Neural cell (in vitro differentiated cells): ENCODE measurements at regions not wholly inside any gene's neighbourhood (a gene's known extent, or its start where the extent isn't known, plus 50 kb on each side); places are given as distances from the start of the nearest gene placed in this dataset.

Source experiments
- H2AFZ ChIP-seq: fragments of 200-600, 300-800 bp; sonication (generic), shearing (Covaris generic); 2 replicates; pipeline ENCODE4 v1.6.0; 2014; ENCODE audit warnings: low read depth, mild to moderate bottlenecking, antibody characterized with exemption, low read length, moderate library complexity
- H3F3A ChIP-seq: fragments of 200-600 bp; shearing (Covaris generic); 2 replicates; pipeline ENCODE4 v1.6.1; 2016; ENCODE audit warnings: mild to moderate bottlenecking, moderate library complexity, mixed read lengths, antibody characterized with exemption, low read length; ENCODE audit not compliant: insufficient read depth, poor library complexity, severe bottlenecking
- H3K27ac ChIP-seq: fragments of 200-600, 300-800 bp; sonication (generic), shearing (Covaris generic); 2 replicates; pipeline ENCODE4 v1.5.1; 2014; ENCODE audit warnings: mild to moderate bottlenecking, low read length, moderate library complexity
- H3K27me3 ChIP-seq: fragments of 300-800, 200-600 bp; sonication (generic), shearing (Covaris generic); 2 replicates; pipeline ENCODE4 v1.6.0; 2014; ENCODE audit warnings: mild to moderate bottlenecking, low read depth, low read length, moderate library complexity; ENCODE audit not compliant: insufficient read depth
- H3K36me3 ChIP-seq: fragments of 300-800, 200-600 bp; sonication (generic), shearing (Covaris generic); 2 replicates; pipeline ENCODE4 v1.5.1; 2014; ENCODE audit warnings: mild to moderate bottlenecking, antibody characterized with exemption, low read length, moderate library complexity; ENCODE audit not compliant: insufficient read depth
- H3K4me2 ChIP-seq: fragments of 300-800, 200-600 bp; sonication (generic), shearing (Covaris generic); 2 replicates; pipeline ENCODE4 v1.6.0; 2014; ENCODE audit warnings: mild to moderate bottlenecking, low read length
- H3K4me3 ChIP-seq: fragments of 300-800, 200-600 bp; sonication (generic), shearing (Covaris generic); 2 replicates; pipeline ENCODE4 v1.5.1; 2014; ENCODE audit warnings: mild to moderate bottlenecking, low read length, moderate library complexity
- H3K79me2 ChIP-seq: fragments of 200-600 bp; shearing (Covaris generic); replicated peaks from 2 replicates; pipeline ENCODE4 v1.6.0; 2014; ENCODE audit warnings: mild to moderate bottlenecking, low read length, moderate library complexity; ENCODE audit not compliant: insufficient read depth
- H3K9ac ChIP-seq: fragments of 300-800, 200-600 bp; sonication (generic), shearing (Covaris generic); 2 replicates; pipeline ENCODE4 v1.6.1; 2016; ENCODE audit warnings: mild to moderate bottlenecking, low read length, mixed read lengths
- H3K9me2 ChIP-seq: fragments of 200-600 bp; shearing (Covaris generic); 2 replicates; pipeline ENCODE4 v1.6.1; 2016; ENCODE audit warnings: mild to moderate bottlenecking, low read length, mixed read lengths; ENCODE audit not compliant: insufficient read depth
- H3K9me3 ChIP-seq: fragments of 200-600, 300-800 bp; sonication (generic), shearing (Covaris generic); 2 replicates; pipeline ENCODE4 v1.6.1; 2016; ENCODE audit warnings: mild to moderate bottlenecking, mixed run types, low read length, moderate library complexity, mixed read lengths
- H4K20me1 ChIP-seq: fragments of 200-600 bp; shearing (Covaris generic); 2 replicates; pipeline ENCODE4 v1.6.1; 2016; ENCODE audit warnings: mild to moderate bottlenecking, mixed run types; ENCODE audit not compliant: insufficient read depth
- EP300 ChIP-seq: fragments of 450-650 bp; conservative IDR thresholded peaks from 2 replicates; pipeline ENCODE4 v1.6.1; 2014; ENCODE audit warnings: antibody characterized with exemption, mild to moderate bottlenecking, moderate library complexity; ENCODE audit not compliant: poor library complexity, severe bottlenecking
- EZH2 ChIP-seq: fragments of 200-600, 300-800 bp; shearing (Covaris generic), sonication (generic); IDR thresholded peaks from 2 replicates; pipeline ENCODE4 v1.6.1; 2014; ENCODE audit warnings: antibody characterized with exemption, low read length, borderline replicate concordance, mild to moderate bottlenecking; ENCODE audit not compliant: insufficient read depth, poor library complexity, severe bottlenecking
- MXI1 ChIP-seq: fragments of 450-650 bp; conservative IDR thresholded peaks from 2 replicates; pipeline ENCODE4 v1.6.1; 2014; ENCODE audit warnings: antibody characterized with exemption, mild to moderate bottlenecking; ENCODE audit not compliant: poor library complexity, severe bottlenecking
- POLR2AphosphoS5 ChIP-seq: IDR thresholded peaks from 2 replicates; pipeline ENCODE4 v1.6.1; 2012
- RAD21 ChIP-seq: fragments of 450-650 bp; conservative IDR thresholded peaks from 2 replicates; pipeline ENCODE4 v1.6.1; 2014; ENCODE audit warnings: antibody characterized with exemption, mild to moderate bottlenecking, moderate library complexity
- SMC3 ChIP-seq: fragments of 450-650 bp; conservative IDR thresholded peaks from 2 replicates; pipeline ENCODE4 v1.6.1; 2014; ENCODE audit warnings: antibody characterized with exemption, mild to moderate bottlenecking, moderate library complexity; ENCODE audit not compliant: poor library complexity
- TAF1 ChIP-seq: IDR thresholded peaks from 2 replicates; pipeline ENCODE4 v1.6.1; 2012; ENCODE audit warnings: low read depth
- TF ChIP-seq, protein P1 (sequence below): fragments of 450-650 bp; IDR thresholded peaks from 2 replicates; pipeline ENCODE4 v1.5.1; 2014; ENCODE audit warnings: antibody characterized with exemption, mild to moderate bottlenecking, moderate library complexity; ENCODE audit not compliant: poor library complexity, severe bottlenecking
- TF ChIP-seq, protein P2 (sequence below): IDR thresholded peaks from 2 replicates; pipeline ENCODE4 v1.6.1; 2012; ENCODE audit warnings: borderline replicate concordance

DNA sequence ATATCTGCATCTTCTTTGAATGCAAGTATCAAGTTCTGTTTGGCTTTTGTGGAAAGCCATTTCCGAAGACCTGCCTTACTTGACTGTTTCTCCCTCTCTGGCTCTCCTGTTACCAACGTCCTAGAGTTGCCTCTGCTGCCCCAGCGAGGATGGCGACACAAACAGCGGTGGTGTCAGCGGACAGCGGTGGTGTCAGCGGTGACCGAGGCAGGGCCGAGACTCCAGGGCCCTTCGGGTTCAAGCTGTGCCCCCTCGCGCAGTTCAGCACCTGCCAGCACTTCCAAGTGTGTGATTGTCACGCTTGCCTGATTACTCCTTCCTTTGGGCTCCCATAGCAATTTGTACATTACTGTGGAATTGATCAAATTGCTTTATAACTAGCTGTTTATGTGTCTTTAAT, 336.9 kb upstream of the FAT1 start:
- Histone ChIP-seq H3K79me2 (no peaks in the 10 kb centered on the region), H3K4me2 (no peak overlapping the region), H3K27ac (no peak overlapping the region), H3K4me3 (no peak overlapping the region), H3K36me3 (no peaks in the 10 kb centered on the region), H3K27me3 (no peaks in the 10 kb centered on the region), H3F3A (no peaks in the 10 kb centered on the region), H3K9me3 (no peaks in the 10 kb centered on the region), H4K20me1 (no peaks in the 10 kb centered on the region), H3K9ac (no peak overlapping the region), H2AFZ (no peak overlapping the region), H3K9me2 (no peaks in the 10 kb centered on the region)
- TF ChIP-seq RAD21 = no peak

DNA sequence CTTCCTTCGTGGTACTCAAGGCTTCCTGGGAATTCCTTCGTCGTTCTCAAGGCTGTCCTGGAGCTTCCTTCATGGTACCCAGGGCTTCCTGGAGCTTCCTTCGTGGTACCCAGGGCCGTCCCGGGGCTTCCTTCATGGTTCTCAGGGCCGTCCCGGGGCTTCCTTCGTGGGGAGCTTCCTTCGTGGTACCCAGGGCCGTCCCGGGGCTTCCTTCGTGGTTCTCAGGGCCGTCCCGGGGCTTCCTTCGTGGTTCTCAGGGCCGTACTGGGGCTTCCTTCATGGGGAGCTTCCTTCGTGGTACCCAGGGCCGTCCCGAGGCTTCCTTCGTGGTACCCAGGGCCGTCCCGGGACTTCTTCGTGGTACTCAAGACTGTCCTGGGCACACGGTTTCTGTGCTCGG, 339.6 kb upstream of the FAT1 start:
- no peak overlapping the region for H3K4me3 ChIP-seq
- no peaks in the 10 kb centered on the region for H4K20me1 ChIP-seq
- no peaks in the 10 kb centered on the region for H3F3A ChIP-seq
- H3K9ac ChIP-seq = no peak overlapping the region
- H2AFZ ChIP-seq = no peak overlapping the region
- H3K27ac ChIP-seq = no peak overlapping the region
- no peaks in the 10 kb centered on the region for H3K79me2 ChIP-seq
- no peaks in the 10 kb centered on the region for H3K36me3 ChIP-seq
- H3K9me2 ChIP-seq = no peaks in the 10 kb centered on the region
- H3K9me3 ChIP-seq = no peaks in the 10 kb centered on the region
- no peak for TF ChIP-seq SMC3
- no peak for TF ChIP-seq EP300
- TF ChIP-seq EZH2 = no peak
- TF ChIP-seq, protein P1, sequence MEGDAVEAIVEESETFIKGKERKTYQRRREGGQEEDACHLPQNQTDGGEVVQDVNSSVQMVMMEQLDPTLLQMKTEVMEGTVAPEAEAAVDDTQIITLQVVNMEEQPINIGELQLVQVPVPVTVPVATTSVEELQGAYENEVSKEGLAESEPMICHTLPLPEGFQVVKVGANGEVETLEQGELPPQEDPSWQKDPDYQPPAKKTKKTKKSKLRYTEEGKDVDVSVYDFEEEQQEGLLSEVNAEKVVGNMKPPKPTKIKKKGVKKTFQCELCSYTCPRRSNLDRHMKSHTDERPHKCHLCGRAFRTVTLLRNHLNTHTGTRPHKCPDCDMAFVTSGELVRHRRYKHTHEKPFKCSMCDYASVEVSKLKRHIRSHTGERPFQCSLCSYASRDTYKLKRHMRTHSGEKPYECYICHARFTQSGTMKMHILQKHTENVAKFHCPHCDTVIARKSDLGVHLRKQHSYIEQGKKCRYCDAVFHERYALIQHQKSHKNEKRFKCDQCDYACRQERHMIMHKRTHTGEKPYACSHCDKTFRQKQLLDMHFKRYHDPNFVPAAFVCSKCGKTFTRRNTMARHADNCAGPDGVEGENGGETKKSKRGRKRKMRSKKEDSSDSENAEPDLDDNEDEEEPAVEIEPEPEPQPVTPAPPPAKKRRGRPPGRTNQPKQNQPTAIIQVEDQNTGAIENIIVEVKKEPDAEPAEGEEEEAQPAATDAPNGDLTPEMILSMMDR = no peak
- no peak for TF ChIP-seq POLR2AphosphoS5
- TF ChIP-seq, protein P2, sequence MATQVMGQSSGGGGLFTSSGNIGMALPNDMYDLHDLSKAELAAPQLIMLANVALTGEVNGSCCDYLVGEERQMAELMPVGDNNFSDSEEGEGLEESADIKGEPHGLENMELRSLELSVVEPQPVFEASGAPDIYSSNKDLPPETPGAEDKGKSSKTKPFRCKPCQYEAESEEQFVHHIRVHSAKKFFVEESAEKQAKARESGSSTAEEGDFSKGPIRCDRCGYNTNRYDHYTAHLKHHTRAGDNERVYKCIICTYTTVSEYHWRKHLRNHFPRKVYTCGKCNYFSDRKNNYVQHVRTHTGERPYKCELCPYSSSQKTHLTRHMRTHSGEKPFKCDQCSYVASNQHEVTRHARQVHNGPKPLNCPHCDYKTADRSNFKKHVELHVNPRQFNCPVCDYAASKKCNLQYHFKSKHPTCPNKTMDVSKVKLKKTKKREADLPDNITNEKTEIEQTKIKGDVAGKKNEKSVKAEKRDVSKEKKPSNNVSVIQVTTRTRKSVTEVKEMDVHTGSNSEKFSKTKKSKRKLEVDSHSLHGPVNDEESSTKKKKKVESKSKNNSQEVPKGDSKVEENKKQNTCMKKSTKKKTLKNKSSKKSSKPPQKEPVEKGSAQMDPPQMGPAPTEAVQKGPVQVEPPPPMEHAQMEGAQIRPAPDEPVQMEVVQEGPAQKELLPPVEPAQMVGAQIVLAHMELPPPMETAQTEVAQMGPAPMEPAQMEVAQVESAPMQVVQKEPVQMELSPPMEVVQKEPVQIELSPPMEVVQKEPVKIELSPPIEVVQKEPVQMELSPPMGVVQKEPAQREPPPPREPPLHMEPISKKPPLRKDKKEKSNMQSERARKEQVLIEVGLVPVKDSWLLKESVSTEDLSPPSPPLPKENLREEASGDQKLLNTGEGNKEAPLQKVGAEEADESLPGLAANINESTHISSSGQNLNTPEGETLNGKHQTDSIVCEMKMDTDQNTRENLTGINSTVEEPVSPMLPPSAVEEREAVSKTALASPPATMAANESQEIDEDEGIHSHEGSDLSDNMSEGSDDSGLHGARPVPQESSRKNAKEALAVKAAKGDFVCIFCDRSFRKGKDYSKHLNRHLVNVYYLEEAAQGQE = no peak
- TF ChIP-seq RAD21 = no peak
- H3K4me2 ChIP-seq = no peak overlapping the region
- no peaks in the 10 kb centered on the region for H3K27me3 ChIP-seq

DNA sequence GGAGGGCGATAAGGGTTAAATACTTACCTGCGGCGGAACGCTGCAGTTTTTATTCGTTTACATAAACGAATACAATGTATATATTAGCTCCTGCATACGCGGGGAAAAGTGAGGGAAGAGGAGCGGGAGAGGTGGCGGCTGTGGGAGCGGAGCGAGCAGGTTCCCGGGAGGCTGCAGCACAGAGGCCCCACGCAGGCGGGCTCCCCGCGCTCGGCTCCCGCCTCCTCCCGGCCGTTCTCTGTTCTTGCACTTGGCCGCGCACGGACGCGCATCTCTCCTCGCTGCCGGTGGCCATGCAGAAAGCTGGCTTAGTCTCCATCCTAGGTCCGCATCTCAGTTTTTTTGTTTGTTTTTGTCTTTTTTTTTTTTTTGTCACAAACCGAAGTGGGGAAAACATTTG, 340.4 kb upstream of the FAT1 start:
- no peaks in the 10 kb centered on the region for H4K20me1 ChIP-seq
- H3K4me3 ChIP-seq = no peak overlapping the region
- no peaks in the 10 kb centered on the region for H3K9me2 ChIP-seq
- no peak overlapping the region for H3K4me2 ChIP-seq
- TF ChIP-seq POLR2AphosphoS5 (no peak), MXI1 (no peak), TAF1 (no peak), EP300 (no peak), EZH2 (no peak), SMC3 (no peak)
- TF ChIP-seq, protein P2 = no peak
- TF ChIP-seq, protein P1 = no peak
- H2AFZ ChIP-seq = no peak overlapping the region
- no peaks in the 10 kb centered on the region for H3F3A ChIP-seq
- H3K9ac ChIP-seq = no peak overlapping the region
- no peaks in the 10 kb centered on the region for H3K9me3 ChIP-seq
- no peak overlapping the region for H3K27ac ChIP-seq
- no peaks in the 10 kb centered on the region for H3K36me3 ChIP-seq
- H3K27me3 ChIP-seq = no peaks in the 10 kb centered on the region
- no peaks in the 10 kb centered on the region for H3K79me2 ChIP-seq
